SJCRH30 (cell line): ENCODE measurements at regions not wholly inside any gene's neighbourhood (a gene's known extent, or its start where the extent isn't known, plus 50 kb on each side); places are given as distances from the start of the nearest gene placed in this dataset.
A peak's percentile ranks its signal among the peaks of the same experiment; 100 is the strongest.

ENCODE experiments used
- DNase-seq, 2 experiments: peaks; one replicate each; pipeline ENCODE4 v3.0.0-alpha.2; 2015 to 2020
- H3K27ac ChIP-seq: fragments of 250-450 bp; sonication (Bioruptor Pico); 2 replicates; pipeline ENCODE4 v1.5.1; 2020; ENCODE audit warnings: mild to moderate bottlenecking, moderate library complexity
- H3K27me3 ChIP-seq: fragments of 250-450 bp; sonication (Bioruptor Pico); 2 replicates; pipeline ENCODE4 v1.5.1; 2020; ENCODE audit warnings: mild to moderate bottlenecking, moderate library complexity
- H3K36me3 ChIP-seq: fragments of 250-450 bp; sonication (Bioruptor Pico); 2 replicates; pipeline ENCODE4 v1.5.1; 2020; ENCODE audit warnings: mild to moderate bottlenecking, moderate library complexity
- H3K4me1 ChIP-seq: fragments of 250-450 bp; sonication (Bioruptor Pico); 2 replicates; pipeline ENCODE4 v1.5.1; 2020; ENCODE audit warnings: mild to moderate bottlenecking, moderate library complexity
- H3K4me3 ChIP-seq: fragments of 250-450 bp; sonication (Bioruptor Pico); 2 replicates; pipeline ENCODE4 v1.5.1; 2020; ENCODE audit warnings: mild to moderate bottlenecking, moderate library complexity
- H3K9me3 ChIP-seq: fragments of 250-450 bp; sonication (Bioruptor Pico); replicated peaks from 2 replicates; pipeline ENCODE4 v1.5.1; 2020; ENCODE audit warnings: mild to moderate bottlenecking, moderate library complexity

GRCh38 chr9:108618906-108619550 lies 236.8 kb downstream of the ACTL7B start:
- peak in 1 of 2 experiments; percentile 5 for DNase-seq
- no peaks in the 10 kb centered on the region for H3K36me3 ChIP-seq
- H3K27ac ChIP-seq, result no peak overlapping the region
- H3K9me3 ChIP-seq, result no peaks in the 10 kb centered on the region
- H3K27me3 ChIP-seq, result no peaks in the 10 kb centered on the region
- peaks cover 3% of the 10 kb centered on the region for H3K4me1 ChIP-seq
- H3K4me3 ChIP-seq, result no peak overlapping the region

GRCh38 chr9:108617676-108618075 lies 238.1 kb downstream of the ACTL7B start:
- Histone ChIP-seq H3K36me3 (no peaks in the 10 kb centered on the region), H3K9me3 (no peaks in the 10 kb centered on the region), H3K4me1 (peaks cover 3% of the 10 kb centered on the region), H3K27me3 (no peaks in the 10 kb centered on the region), H3K4me3 (no peak overlapping the region), H3K27ac (no peak overlapping the region)
- DNase-seq, result no peak

- Histone ChIP-seq H3K27me3 (no peaks in the 10 kb centered on the region), H3K36me3 (no peaks in the 10 kb centered on the region), H3K4me3 (no peak overlapping the region), H3K27ac (no peak overlapping the region), H3K9me3 (no peaks in the 10 kb centered on the region), H3K4me1 (peaks cover 3% of the 10 kb centered on the region)
- no peak for DNase-seq
These were observed 240.6 kb downstream of the ACTL7B start for GRCh38 chr9:108615152-108615551.

- H3K9me3 ChIP-seq, result no peaks in the 10 kb centered on the region
- no peaks in the 10 kb centered on the region for H3K4me1 ChIP-seq
- no peak overlapping the region for H3K4me3 ChIP-seq
- no peaks in the 10 kb centered on the region for H3K36me3 ChIP-seq
- H3K27me3 ChIP-seq, result 0 out of 2 replicates have a peak, but pooled peaks cover 7% of the 10 kb centered on the region
- DNase-seq, result no peak
- no peak overlapping the region for H3K27ac ChIP-seq
These were observed 243.3 kb downstream of the ACTL7B start for GRCh38 chr9:108612513-108612912.

GRCh38 chr9:108609897-108610253 lies 245.9 kb downstream of the ACTL7B start:
- Histone ChIP-seq H3K9me3 (no peaks in the 10 kb centered on the region), H3K27me3 (0 out of 2 replicates have a peak, but pooled peaks cover 7% of the 10 kb centered on the region), H3K4me3 (no peak overlapping the region), H3K27ac (no peak overlapping the region), H3K4me1 (no peaks in the 10 kb centered on the region), H3K36me3 (no peaks in the 10 kb centered on the region)
- DNase-seq, result no peak

GRCh38 chr9:108609227-108609896 lies 246.4 kb downstream of the ACTL7B start:
- Histone ChIP-seq H3K9me3 (no peaks in the 10 kb centered on the region), H3K4me1 (no peaks in the 10 kb centered on the region), H3K27ac (no peak overlapping the region), H3K36me3 (no peaks in the 10 kb centered on the region), H3K4me3 (no peak overlapping the region), H3K27me3 (0 out of 2 replicates have a peak, but pooled peaks cover 7% of the 10 kb centered on the region)
- DNase-seq, result no peak

GRCh38 chr9:108607607-108608006 lies 248.2 kb downstream of the ACTL7B start:
- H3K4me1 ChIP-seq, result no peaks in the 10 kb centered on the region
- no peak overlapping the region for H3K4me3 ChIP-seq

GRCh38 chr9:108606401-108606800 lies 249.4 kb downstream of the ACTL7B start:
- Histone ChIP-seq H3K9me3 (no peaks in the 10 kb centered on the region), H3K4me3 (no peak overlapping the region), H3K4me1 (no peaks in the 10 kb centered on the region), H3K27ac (no peak overlapping the region), H3K36me3 (no peaks in the 10 kb centered on the region), H3K27me3 (0 out of 2 replicates have a peak, but pooled peaks cover 7% of the 10 kb centered on the region)
- DNase-seq, result no peak

More at GRCh38 chr9:108607607-108608006, 248.2 kb downstream of the ACTL7B start:
- Histone ChIP-seq H3K27ac (no peak overlapping the region), H3K27me3 (0 out of 2 replicates have a peak, but pooled peaks cover 7% of the 10 kb centered on the region), H3K36me3 (no peaks in the 10 kb centered on the region), H3K9me3 (no peaks in the 10 kb centered on the region)
- no peak for DNase-seq

- Histone ChIP-seq H3K27me3 (peaks cover 10% of the 10 kb centered on the region; the same call in 1 of the 2 replicates), H3K9me3 (no peaks in the 10 kb centered on the region), H3K4me1 (no peaks in the 10 kb centered on the region), H3K4me3 (no peak overlapping the region), H3K27ac (no peak overlapping the region), H3K36me3 (no peaks in the 10 kb centered on the region)
- no peak for DNase-seq
These were observed 252.6 kb downstream of the ACTL7B start for GRCh38 chr9:108603141-108603540.

- Histone ChIP-seq H3K27ac (no peak overlapping the region), H3K27me3 (peaks cover 4% of the 10 kb centered on the region), H3K4me3 (no peak overlapping the region), H3K9me3 (no peaks in the 10 kb centered on the region), H3K36me3 (no peaks in the 10 kb centered on the region), H3K4me1 (no peaks in the 10 kb centered on the region)
- DNase-seq, result no peak
These were observed 254.9 kb downstream of the ACTL7B start for GRCh38 chr9:108600896-108601295.

- H3K4me3 ChIP-seq, result no peak overlapping the region
- H3K36me3 ChIP-seq, result no peaks in the 10 kb centered on the region
- no peak overlapping the region for H3K27ac ChIP-seq
- no peaks in the 10 kb centered on the region for H3K9me3 ChIP-seq
- DNase-seq, result no peak
- peaks cover 8% of the 10 kb centered on the region for H3K27me3 ChIP-seq
- no peaks in the 10 kb centered on the region for H3K4me1 ChIP-seq
These were observed 256.2 kb downstream of the ACTL7B start for GRCh38 chr9:108599571-108599970.

- Histone ChIP-seq H3K9me3 (no peaks in the 10 kb centered on the region), H3K27me3 (peaks cover 7% of the 10 kb centered on the region; the same call in 1 of the 2 replicates), H3K36me3 (no peaks in the 10 kb centered on the region), H3K4me3 (no peak overlapping the region), H3K27ac (no peak overlapping the region), H3K4me1 (no peaks in the 10 kb centered on the region)
- no peak for DNase-seq
These were observed 264.7 kb downstream of the ACTL7B start for GRCh38 chr9:108591121-108591520.

- Histone ChIP-seq H3K27ac (no peak overlapping the region), H3K9me3 (no peaks in the 10 kb centered on the region), H3K4me1 (no peaks in the 10 kb centered on the region), H3K36me3 (no peaks in the 10 kb centered on the region), H3K4me3 (no peak overlapping the region), H3K27me3 (peaks cover 3% of the 10 kb centered on the region; the same call in 1 of the 2 replicates)
- DNase-seq, result no peak
These were observed 267.5 kb downstream of the ACTL7B start for GRCh38 chr9:108588246-108588645.

- Histone ChIP-seq H3K27me3 (0 out of 2 replicates have a peak, but pooled peaks cover 3% of the 10 kb centered on the region), H3K9me3 (no peaks in the 10 kb centered on the region), H3K4me1 (no peaks in the 10 kb centered on the region), H3K4me3 (no peak overlapping the region), H3K27ac (no peak overlapping the region), H3K36me3 (no peaks in the 10 kb centered on the region)
- no peak for DNase-seq
These were observed 269.2 kb downstream of the ACTL7B start for GRCh38 chr9:108586471-108587139.

- Histone ChIP-seq H3K4me1 (no peaks in the 10 kb centered on the region), H3K4me3 (no peak overlapping the region), H3K27ac (no peak overlapping the region), H3K27me3 (no peaks in the 10 kb centered on the region), H3K9me3 (no peaks in the 10 kb centered on the region), H3K36me3 (no peaks in the 10 kb centered on the region)
- DNase-seq, result no peak
These were observed 270.9 kb downstream of the ACTL7B start for GRCh38 chr9:108584860-108585259.
